GM12865 (cell line): ENCODE measurements at regions not wholly inside any gene's neighbourhood (a gene's known extent, or its start where the extent isn't known, plus 50 kb on each side); places are given as distances from the start of the nearest gene placed in this dataset.
"Not testable (repeated sequence)": the region's sequence is repeated elsewhere in the genome, so short reads cannot be mapped to it uniquely, and the experiment has no call there.

ENCODE experiments used
- DNase-seq: peaks from one replicate; pipeline ENCODE4 v3.0.0; 2010; ENCODE audit warnings: low read depth
- H3K4me3 ChIP-seq: 2 replicates; pipeline ENCODE4 v1.5.1; 2011; ENCODE audit warnings: mild to moderate bottlenecking, low read depth, low read length, control low read depth
- CTCF ChIP-seq: IDR thresholded peaks from 2 replicates; pipeline ENCODE4 v1.5.1; 2011; ENCODE audit warnings: low read length, control low read depth, low read depth, inconsistent platforms; ENCODE audit not compliant: insufficient read depth; ENCODE audit errors: missing control alignments

GRCh38 chr16:52351451-52351850, 195.5 kb downstream of the TOX3 start:
- no peak for DNase-seq
- no peak overlapping the region for H3K4me3 ChIP-seq
- no peak for TF ChIP-seq CTCF

GRCh38 chr16:52350031-52350642, 196.8 kb downstream of the TOX3 start:
- no peak for DNase-seq
- H3K4me3 ChIP-seq = no peak overlapping the region
- no peak for TF ChIP-seq CTCF

GRCh38 chr16:52346709-52347108, 200.2 kb downstream of the TOX3 start:
- no peak for TF ChIP-seq CTCF
- no peak for DNase-seq
- no peak overlapping the region for H3K4me3 ChIP-seq

DNA sequence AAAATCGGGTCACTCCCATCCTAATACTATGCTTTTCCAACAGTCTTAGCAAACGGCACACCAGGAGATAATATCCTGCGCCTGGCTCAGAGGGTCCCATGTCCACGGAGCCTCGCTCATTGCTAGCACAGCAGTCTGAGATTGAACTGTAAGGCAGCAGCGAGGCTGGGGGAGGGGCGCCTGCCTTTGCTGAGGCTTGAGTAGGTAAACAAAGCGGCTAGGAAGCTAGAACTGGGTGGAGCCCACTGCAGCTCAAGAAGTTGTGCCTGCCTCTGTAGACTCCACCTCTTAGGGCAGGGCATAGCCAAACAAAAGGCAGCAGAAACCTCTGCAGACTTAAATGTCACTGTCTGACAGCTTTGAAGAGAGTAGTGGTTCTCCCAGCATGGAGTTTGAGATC, 213.3 kb downstream of the TOX3 start:
- DNase-seq, H3K4me3 ChIP-seq: not testable (repeated sequence)

GRCh38 chr16:52320930-52321439, 226.0 kb downstream of the TOX3 start:
- no peak for TF ChIP-seq CTCF
- H3K4me3 ChIP-seq = no peak overlapping the region
- DNase-seq = no peak

- DNase-seq = no peak
- no peak overlapping the region for H3K4me3 ChIP-seq
- no peak for TF ChIP-seq CTCF
Observed at GRCh38 chr16:52318302-52319009, 228.5 kb downstream of the TOX3 start.

DNA sequence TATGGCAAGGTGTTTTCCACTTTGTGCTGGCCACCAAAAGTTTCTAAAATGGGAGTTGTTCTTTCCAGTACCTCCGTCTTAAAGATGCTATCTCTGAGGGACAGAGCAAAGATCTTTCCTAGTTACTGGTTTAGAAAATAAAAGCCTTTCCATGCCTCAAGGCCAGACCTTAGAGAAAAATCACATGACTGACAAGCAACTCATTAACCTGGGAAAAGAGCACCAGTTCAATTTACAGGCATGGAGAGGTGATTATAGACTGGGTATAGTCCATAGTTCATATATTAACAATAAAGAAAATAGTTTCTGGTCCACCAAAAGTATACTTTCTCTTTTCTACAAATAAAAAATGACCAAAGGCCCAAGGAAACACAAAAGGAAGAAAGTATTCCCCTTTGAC, 230.7 kb downstream of the TOX3 start:
- H3K4me3 ChIP-seq = no peak overlapping the region
- no peak for TF ChIP-seq CTCF
- no peak for DNase-seq
